ENCODE measurements at regions not wholly inside any gene's neighbourhood (a gene's known extent, or its start where the extent isn't known, plus 50 kb on each side); places are given as distances from the start of the nearest gene placed in this dataset.

DNA sequence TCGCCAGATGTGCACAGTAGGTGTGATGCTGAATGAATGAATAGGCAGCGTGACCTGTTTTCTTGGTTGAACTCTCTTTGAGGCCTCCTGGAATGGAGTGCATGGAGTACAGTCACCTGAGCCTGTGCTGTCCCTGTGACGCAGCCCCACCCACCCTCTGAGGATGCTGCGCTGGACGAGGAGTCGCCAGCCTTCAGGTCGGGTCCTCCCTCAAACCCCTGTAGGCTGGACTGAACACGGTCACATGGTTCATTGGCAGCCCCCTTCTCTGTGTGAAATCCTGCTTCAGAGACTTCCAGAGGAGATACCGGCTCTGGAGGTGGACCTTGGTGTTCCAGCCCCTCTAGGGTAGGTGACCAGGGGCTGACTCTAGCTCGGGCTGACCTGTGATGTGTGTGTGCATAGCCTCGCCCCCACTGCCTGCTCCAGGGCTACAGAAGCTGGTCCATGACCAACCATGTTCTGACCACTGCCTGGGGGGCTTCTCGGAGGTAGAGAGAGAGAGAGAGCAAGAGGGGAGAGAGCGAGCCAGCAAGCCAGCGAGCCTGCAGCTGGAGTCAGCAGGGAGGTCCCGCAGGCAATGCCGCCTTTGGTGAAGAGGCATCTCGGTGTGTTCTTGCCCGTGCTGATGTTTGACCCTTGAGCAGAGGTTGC lies 158.0 kb upstream of the RTL1 start:
- TF ChIP-seq, protein P1, sequence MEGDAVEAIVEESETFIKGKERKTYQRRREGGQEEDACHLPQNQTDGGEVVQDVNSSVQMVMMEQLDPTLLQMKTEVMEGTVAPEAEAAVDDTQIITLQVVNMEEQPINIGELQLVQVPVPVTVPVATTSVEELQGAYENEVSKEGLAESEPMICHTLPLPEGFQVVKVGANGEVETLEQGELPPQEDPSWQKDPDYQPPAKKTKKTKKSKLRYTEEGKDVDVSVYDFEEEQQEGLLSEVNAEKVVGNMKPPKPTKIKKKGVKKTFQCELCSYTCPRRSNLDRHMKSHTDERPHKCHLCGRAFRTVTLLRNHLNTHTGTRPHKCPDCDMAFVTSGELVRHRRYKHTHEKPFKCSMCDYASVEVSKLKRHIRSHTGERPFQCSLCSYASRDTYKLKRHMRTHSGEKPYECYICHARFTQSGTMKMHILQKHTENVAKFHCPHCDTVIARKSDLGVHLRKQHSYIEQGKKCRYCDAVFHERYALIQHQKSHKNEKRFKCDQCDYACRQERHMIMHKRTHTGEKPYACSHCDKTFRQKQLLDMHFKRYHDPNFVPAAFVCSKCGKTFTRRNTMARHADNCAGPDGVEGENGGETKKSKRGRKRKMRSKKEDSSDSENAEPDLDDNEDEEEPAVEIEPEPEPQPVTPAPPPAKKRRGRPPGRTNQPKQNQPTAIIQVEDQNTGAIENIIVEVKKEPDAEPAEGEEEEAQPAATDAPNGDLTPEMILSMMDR (conservative IDR thresholded peaks at IDR 0.05; ENCODE audit: low read length), result no peak
- TF ChIP-seq EZH2phosphoT487 (IDR thresholded peaks at IDR 0.05; ENCODE audit: borderline replicate concordance, low read depth, low read length), result no peak

Data from OCI-LY7 (cell line).